ENCODE measurements at regions not wholly inside any gene's neighbourhood (a gene's known extent, or its start where the extent isn't known, plus 50 kb on each side); places are given as distances from the start of the nearest gene placed in this dataset.

GRCh38 chr11:87810486-87810885, 364.8 kb downstream of the RAB38 start:
- no peaks in the 10 kb centered on the region for H3K27me3 ChIP-seq (ENCODE audit: control insufficient read depth in 4 of 4, insufficient read depth in 4 of 4, low read length in 3 of 4)
- H3K36me3 ChIP-seq (ENCODE audit: control insufficient read depth in 4 of 4, insufficient read depth in 3 of 4, low read depth in 1 of 4, low read length in 3 of 4) = no peaks in the 10 kb centered on the region
- no peak overlapping the region for H3K4me3 ChIP-seq (ENCODE audit: low read depth in 1 of 3, low read length in 3 of 3)
- H3K4me1 ChIP-seq (ENCODE audit: control insufficient read depth in 4 of 4, insufficient read depth in 4 of 4, low read length in 3 of 4) = no peaks in the 10 kb centered on the region
- H3K9ac ChIP-seq (ENCODE audit: low read depth in 1 of 2, low read length in 2 of 2) = no peak overlapping the region
- H3K9me3 ChIP-seq (ENCODE audit: control insufficient read depth in 4 of 4, low read length in 3 of 4) = no peaks in the 10 kb centered on the region
- H3K27ac ChIP-seq (ENCODE audit: low read depth in 1 of 2, low read length in 2 of 2) = no peak overlapping the region
- TF ChIP-seq CTCF (IDR thresholded peaks at IDR 0.05; ENCODE audit: low read depth, low read length, missing input control) (no peak), REST (IDR thresholded peaks at IDR 0.05) (no peak), HNF4A (conservative IDR thresholded peaks at IDR 0.05) (no peak), JUND (IDR thresholded peaks at IDR 0.05) (no peak), FOXA2 (IDR thresholded peaks at IDR 0.05) (no peak), TAF1 (conservative IDR thresholded peaks at IDR 0.05) (no peak), ATF3 (IDR thresholded peaks at IDR 0.05) (no peak), HNF4G (IDR thresholded peaks at IDR 0.05) (no peak), RXRA (IDR thresholded peaks at IDR 0.05) (no peak), EGR1 (IDR thresholded peaks at IDR 0.05; ENCODE audit: low read depth in 2 of 2) (no peak), SP1 (IDR thresholded peaks at IDR 0.05) (no peak), FOXA1 (IDR thresholded peaks at IDR 0.05) (no peak), MAX (IDR thresholded peaks at IDR 0.05) (no peak), RAD21 (IDR thresholded peaks at IDR 0.05) (no peak), ZBTB33 (IDR thresholded peaks at IDR 0.05) (no peak), NR2F2 (IDR thresholded peaks at IDR 0.05) (no peak), YY1 (IDR thresholded peaks at IDR 0.05) (no peak), GABPA (IDR thresholded peaks at IDR 0.05 in 1 of 2, conservative IDR thresholded peaks at IDR 0.05 in 1 of 2) (no peak)
- DNase-seq (ENCODE audit: low spot score) = no peak
- 82% methylated on average over 4 of the region's 4 CpGs for WGBS

Measured in liver (tissue), 8 donors.